Colonic mucosa (tissue), 4 donors: ENCODE measurements at regions not wholly inside any gene's neighbourhood (a gene's known extent, or its start where the extent isn't known, plus 50 kb on each side); places are given as distances from the start of the nearest gene placed in this dataset.

Experiments used
- DNase-seq: peaks from one replicate; pipeline ENCODE4 v3.0.0-alpha.2; 2020
- H3K27ac ChIP-seq: fragments of 200-600 bp; one replicate; pipeline ENCODE4 v1.8.0; 2021
- H3K27me3 ChIP-seq: fragments of 200-600 bp; one replicate; pipeline ENCODE4 v1.8.0; 2021
- H3K36me3 ChIP-seq: fragments of 200-600 bp; one replicate; pipeline ENCODE4 v1.8.0; 2021
- H3K4me1 ChIP-seq: fragments of 200-600 bp; one replicate; pipeline ENCODE4 v1.8.0; 2021; ENCODE audit warnings: mild to moderate bottlenecking
- H3K4me3 ChIP-seq: fragments of 200-600 bp; one replicate; pipeline ENCODE4 v1.8.0; 2021
- H3K9ac ChIP-seq, 2 donors: one replicate each; pipeline ENCODE4 v1.7.0; 2013; ENCODE audit warnings: control low read depth in 2 of 2, low read depth in 2 of 2, low read length in 2 of 2
- H3K9me3 ChIP-seq: fragments of 200-600 bp; one replicate; pipeline ENCODE4 v1.8.0; 2021
- intact Hi-C: fragments of 100-400 bp; cut with DNase I; formaldehyde crosslinking; loops from one replicate; pipeline ENCODE4 v1.14.1; 2022
- TF ChIP-seq, protein P1 (sequence below): fragments of 200-600 bp; IDR thresholded peaks from one replicate; pipeline ENCODE4 v1.8.0; 2022; ENCODE audit warnings: antibody characterized with exemption, mild to moderate bottlenecking
- donor health status: healthy.
- donor health status: DM: no; HTN: no; CAD: no.
- donor health status: DM: no; HTN: no; CAD: no.

DNA sequence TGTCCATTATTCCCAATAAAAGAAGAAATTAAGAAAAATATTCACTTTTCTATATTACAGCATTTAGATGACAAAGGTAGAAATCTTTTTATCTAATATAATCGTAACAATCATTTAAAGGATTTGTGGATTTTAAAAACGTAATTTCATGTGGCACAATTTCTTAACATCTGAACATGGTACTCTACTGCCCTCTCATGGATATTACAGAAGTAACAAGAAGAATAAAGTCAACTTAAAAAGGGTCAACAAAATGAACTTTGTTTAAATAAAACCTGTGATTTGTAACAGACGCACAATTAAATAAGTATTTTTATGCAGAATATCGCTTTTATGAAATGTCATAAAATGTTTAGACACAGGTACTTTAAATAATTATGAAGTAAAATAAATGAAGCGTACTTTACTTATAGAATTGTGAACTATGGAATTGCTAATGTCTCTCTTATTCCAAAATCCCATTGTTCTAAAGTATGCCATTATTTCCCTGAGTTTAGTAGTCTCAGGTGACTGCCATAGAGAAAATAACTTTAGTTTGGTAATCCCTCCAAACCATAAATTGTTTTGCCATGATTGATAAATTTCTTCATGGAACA, 366.8 kb upstream of the ZNF385D start:
- intact Hi-C loops: loop anchor here (10.0 kb wide), 1 partner anchor 1773 kb away; no protein-coding TSS in a partner anchor
- H3K9ac ChIP-seq: no peak overlapping the region
- no peaks in the 10 kb centered on the region for H3K4me1 ChIP-seq
- TF ChIP-seq, protein P1, sequence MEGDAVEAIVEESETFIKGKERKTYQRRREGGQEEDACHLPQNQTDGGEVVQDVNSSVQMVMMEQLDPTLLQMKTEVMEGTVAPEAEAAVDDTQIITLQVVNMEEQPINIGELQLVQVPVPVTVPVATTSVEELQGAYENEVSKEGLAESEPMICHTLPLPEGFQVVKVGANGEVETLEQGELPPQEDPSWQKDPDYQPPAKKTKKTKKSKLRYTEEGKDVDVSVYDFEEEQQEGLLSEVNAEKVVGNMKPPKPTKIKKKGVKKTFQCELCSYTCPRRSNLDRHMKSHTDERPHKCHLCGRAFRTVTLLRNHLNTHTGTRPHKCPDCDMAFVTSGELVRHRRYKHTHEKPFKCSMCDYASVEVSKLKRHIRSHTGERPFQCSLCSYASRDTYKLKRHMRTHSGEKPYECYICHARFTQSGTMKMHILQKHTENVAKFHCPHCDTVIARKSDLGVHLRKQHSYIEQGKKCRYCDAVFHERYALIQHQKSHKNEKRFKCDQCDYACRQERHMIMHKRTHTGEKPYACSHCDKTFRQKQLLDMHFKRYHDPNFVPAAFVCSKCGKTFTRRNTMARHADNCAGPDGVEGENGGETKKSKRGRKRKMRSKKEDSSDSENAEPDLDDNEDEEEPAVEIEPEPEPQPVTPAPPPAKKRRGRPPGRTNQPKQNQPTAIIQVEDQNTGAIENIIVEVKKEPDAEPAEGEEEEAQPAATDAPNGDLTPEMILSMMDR: peak; percentile 46
- no peaks in the 10 kb centered on the region for H3K27me3 ChIP-seq
- H3K27ac ChIP-seq: no peak overlapping the region
- H3K4me3 ChIP-seq: no peak overlapping the region
- H3K9me3 ChIP-seq: no peaks in the 10 kb centered on the region
- no peaks in the 10 kb centered on the region for H3K36me3 ChIP-seq
- DNase-seq: no peak

DNA sequence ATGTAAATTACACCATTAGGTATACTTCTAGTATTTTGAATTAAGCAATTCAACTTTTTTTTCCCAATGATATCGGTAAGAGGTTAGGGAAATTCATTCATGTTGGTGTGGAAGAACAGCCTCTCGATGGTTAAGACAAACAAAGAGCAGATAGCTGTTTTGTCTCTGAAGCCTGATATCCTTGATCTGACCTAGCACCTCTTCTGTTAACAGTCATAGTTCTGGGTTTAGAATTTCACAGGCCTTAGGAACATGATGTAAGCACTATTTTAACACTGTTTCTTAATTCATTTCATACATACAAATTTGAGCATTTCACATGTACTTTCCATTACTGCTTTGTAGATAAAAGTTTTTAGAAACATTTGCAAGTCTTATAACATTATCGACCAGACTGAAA, 367.5 kb upstream of the ZNF385D start:
- no peaks in the 10 kb centered on the region for H3K27me3 ChIP-seq
- no peak for DNase-seq
- no peaks in the 10 kb centered on the region for H3K4me1 ChIP-seq
- TF ChIP-seq, protein P1: no peak
- H3K36me3 ChIP-seq: no peaks in the 10 kb centered on the region
- H3K27ac ChIP-seq: no peak overlapping the region
- H3K4me3 ChIP-seq: no peak overlapping the region
- intact Hi-C loops: loop anchor here (10.0 kb wide), 1 partner anchor 1774 kb away; no protein-coding TSS in a partner anchor
- H3K9me3 ChIP-seq: no peaks in the 10 kb centered on the region
- H3K9ac ChIP-seq: no peak overlapping the region

DNA sequence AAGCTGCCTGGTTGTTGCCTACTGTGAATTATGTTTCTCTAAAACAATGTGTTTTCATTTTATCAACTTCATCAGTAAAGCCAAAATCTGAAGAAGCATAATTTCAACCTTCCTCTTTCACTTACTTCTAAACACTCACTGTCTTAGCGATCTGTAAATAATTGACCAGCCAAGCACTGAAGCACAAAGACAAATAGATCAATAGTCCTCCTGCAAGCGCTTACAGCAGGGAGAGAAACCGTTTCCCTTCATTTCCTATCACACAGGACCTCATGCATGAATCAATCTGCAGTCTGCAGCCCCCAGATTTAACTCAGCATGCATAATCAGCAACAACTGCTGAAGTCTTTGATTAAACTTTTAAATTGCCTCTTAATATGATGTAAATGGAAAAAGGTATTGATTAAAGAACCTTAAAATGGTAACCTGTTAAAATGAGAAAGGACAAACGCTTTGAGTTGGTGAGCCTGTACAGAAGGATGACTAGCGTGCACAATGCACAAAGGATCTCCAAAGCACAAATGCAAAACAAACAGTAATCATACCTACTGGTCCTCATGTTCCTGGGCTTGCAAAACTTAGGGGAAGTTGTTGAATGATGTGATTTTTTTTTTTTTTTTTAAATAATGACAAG, 370.2 kb upstream of the ZNF385D start:
- no peaks in the 10 kb centered on the region for H3K36me3 ChIP-seq
- no peaks in the 10 kb centered on the region for H3K9me3 ChIP-seq
- H3K4me1 ChIP-seq: no peaks in the 10 kb centered on the region
- no peaks in the 10 kb centered on the region for H3K27me3 ChIP-seq
- intact Hi-C loops: no loop called here
- TF ChIP-seq, protein P1: no peak
- H3K27ac ChIP-seq: no peak overlapping the region
- no peak overlapping the region for H3K4me3 ChIP-seq
- no peak for DNase-seq
- H3K9ac ChIP-seq: no peak overlapping the region

DNA sequence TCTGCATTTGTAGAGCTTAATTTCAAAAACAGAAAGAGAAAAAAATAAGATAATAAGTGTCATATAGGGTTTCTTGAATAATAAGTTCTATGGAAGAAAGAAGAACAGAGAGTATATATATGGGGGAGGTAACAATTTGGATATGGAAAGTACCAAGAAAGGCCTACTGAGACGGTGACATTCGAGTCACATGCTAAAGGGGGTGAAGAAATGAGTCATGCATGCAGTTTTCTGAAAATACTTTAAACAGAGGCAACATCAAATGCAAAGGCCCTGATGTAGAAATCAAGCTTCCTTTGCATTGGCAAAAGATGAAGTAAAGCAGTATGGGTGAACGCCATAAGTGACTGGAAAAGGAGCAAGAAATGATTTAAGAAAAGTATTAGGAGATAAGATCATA, 371.6 kb upstream of the ZNF385D start:
- H3K9me3 ChIP-seq: no peaks in the 10 kb centered on the region
- no peaks in the 10 kb centered on the region for H3K36me3 ChIP-seq
- intact Hi-C loops: no loop called here
- no peak for DNase-seq
- H3K4me3 ChIP-seq: no peak overlapping the region
- H3K9ac ChIP-seq: no peak overlapping the region
- TF ChIP-seq, protein P1: no peak
- H3K27me3 ChIP-seq: no peaks in the 10 kb centered on the region
- no peak overlapping the region for H3K27ac ChIP-seq
- H3K4me1 ChIP-seq: no peaks in the 10 kb centered on the region

DNA sequence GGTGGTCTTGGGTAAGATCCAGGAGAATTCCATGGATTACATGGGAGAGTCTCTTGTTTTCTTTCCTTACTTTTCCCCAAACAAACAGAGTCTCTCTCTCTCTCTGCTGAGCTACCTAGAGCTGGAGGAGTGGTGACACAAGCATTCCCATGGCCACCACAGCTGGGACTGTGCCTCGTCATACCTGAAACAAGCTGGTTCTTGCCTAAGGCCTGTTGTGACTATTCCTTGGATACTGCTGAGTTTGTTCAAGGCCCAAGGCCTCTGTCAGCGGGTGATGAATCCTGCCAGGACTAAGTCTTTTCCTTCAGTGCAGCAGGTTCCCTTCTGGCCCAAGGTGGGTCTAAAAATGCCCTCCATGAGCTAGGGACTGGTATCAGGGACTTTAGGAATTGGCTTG, 378.1 kb upstream of the ZNF385D start:
- Histone ChIP-seq H3K4me1 (no peaks in the 10 kb centered on the region), H3K27ac (no peak overlapping the region), H3K4me3 (no peak overlapping the region), H3K27me3 (no peaks in the 10 kb centered on the region), H3K9me3 (no peaks in the 10 kb centered on the region), H3K9ac (no peak overlapping the region), H3K36me3 (no peaks in the 10 kb centered on the region)
- TF ChIP-seq, protein P1: no peak
- intact Hi-C loops: no loop called here
- no peak for DNase-seq
